NCI-H128 (cell line): ENCODE measurements at regions not wholly inside any gene's neighbourhood (a gene's known extent, or its start where the extent isn't known, plus 50 kb on each side); places are given as distances from the start of the nearest gene placed in this dataset.
"Not testable (repeated sequence)": the region's sequence is repeated elsewhere in the genome, so short reads cannot be mapped to it uniquely, and the experiment has no call there.

Experiments used
- DNase-seq: peaks from one replicate; lab custom pipeline; 2025; ENCODE audit not compliant: unreplicated experiment; lab: John Stamatoyannopoulos, UW

DNA sequence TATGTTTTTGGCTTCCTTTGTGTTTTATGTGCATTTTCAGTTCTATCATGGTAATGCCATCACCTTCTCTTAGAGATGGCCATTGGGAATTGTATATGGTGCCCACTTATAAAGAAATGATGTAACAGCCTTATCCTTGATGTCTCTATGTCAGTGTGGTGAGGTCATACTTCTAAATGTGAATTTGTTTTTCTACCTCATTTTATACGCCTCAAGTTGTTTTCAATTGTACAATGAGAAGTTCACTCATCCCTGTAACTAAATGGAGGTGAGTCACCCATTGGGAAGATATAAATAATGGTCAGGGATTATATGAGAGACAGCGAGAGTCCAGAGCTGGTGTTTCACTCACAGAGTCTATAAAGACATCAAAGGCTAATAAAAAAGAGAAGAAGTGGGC, 402.4 kb downstream of the AGTPBP1 start:
- no peak for DNase-seq

DNA sequence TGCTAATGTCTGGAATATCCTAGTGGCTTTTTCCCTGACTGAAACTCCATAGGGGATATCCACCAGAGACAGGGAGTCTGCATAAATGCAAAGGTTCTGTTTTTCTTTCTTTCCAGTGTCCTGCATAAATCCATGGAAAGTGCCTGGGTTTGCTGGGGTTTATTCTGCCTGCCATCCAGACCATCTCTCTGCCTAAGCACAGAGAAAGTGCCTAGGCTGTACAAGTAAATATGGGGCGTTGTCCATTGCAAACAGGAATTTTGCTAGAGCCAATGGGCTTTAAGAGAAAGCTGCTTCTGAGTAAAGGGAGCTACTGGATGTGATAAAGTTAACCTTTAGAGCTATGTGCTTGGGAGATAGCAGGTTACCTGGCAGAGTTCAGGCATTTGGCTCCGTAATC, 407.5 kb downstream of the AGTPBP1 start:
- no peak for DNase-seq

DNA sequence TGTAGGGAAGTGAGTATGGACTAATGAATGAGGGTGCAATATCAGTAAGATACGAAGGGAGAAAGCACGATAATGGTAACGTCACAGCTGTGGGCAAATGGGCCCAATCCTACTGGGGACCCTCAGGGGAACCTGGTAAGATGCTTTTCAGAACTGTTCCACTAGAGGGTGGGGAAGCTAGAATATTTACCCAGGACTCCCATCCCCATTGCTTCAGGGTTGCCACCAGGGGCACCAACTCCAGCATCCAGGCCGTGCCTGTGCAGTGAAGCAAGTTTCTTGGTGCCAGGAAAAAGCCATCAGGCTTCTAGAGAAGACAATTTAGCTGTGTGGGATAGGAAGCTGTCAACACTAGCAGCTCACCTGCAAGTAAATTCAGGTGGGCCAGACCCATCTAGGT, 409.3 kb downstream of the AGTPBP1 start:
- no peak for DNase-seq

DNA sequence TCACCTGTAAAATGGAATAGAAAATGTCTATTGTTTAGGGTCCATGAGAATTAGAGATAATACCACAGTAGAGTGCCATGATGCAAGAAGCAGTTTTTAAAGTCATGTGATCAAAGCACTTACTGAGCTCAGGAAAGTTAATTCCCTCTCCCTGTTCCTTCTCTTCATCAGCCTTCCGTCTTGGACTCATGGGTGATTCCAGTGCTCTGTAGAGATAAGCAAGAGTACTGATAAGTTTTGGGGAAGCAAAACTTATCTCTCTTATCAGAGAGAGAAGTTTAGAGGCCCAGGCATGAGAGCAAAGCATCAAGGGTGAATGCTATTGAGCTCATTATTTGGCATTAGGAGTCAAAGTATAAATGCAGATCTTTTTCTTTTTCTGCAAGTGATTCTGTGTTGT, 410.1 kb downstream of the AGTPBP1 start:
- no peak for DNase-seq

DNA sequence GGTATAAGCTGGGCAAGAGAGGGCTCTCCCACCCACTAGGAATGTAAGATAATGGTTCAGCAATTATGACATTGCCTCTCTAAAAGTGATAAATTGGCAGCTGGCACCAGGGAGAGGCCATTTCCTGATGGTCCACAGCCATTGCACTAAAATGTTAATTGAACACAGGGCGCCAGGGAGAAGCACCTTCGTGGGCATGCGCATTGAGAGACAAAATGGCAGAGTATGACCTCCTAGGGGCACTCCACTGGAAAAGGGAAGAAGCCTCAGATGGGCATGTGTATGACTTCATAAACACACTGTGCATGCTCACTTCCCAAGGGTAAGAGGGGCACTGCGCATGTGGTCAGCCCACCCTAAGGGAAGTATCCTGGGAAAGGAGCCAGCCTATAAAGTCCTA, 419.2 kb downstream of the AGTPBP1 start:
- no peak for DNase-seq

DNA sequence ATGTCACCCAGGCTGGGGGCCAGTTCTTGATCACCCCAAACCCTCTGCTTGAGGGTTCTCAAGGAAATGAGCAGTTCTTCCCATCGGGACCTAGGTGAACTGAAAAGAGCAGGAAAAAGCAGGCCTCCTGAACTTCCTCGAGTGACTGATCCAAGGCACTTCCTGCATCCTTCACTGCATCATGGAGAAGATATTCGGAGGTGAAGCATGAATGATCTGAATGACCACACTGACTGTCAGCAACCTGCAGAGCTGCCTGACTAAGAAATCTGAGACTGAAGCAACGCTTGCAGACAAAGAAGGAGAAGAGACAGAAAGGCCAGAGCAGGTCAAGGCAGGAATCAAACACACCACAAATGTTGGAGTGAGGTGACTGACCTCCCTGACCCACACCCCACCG, 420.2 kb downstream of the AGTPBP1 start:
- DNase-seq = no peak

DNA sequence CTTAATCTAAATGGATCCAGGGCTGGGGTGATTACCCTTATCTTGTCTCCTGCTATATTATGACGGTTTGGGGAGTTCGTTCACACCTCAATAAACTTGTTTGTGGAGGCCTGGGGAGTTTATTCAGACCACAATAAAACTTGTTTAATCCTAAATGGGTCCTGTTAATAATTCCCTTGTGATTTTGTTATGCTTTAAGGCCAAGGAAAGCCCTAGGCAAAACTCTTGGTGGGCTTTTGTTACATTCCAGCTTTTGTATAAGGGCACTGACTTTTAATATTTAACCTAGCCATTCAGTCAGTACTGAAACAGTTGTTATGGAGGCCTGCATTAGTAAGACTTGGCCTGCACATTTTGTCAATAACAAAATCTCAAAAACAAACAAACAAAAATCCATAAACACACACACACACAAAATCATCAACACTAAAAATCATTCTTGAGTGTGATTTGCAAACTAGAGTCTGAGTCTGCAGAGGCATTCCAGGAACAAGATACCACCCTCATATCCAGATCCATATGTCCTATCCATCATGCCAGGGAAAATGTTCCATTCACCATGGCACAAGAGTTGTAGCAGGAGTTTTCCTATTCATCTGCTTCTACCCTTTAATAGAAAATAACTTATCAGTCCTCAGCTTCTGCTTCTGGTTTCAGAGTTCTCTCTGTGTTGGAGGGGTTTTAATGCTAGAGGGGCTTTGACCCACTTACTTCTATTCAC, 421.7 kb downstream of the AGTPBP1 start:
- no peak for DNase-seq

DNA sequence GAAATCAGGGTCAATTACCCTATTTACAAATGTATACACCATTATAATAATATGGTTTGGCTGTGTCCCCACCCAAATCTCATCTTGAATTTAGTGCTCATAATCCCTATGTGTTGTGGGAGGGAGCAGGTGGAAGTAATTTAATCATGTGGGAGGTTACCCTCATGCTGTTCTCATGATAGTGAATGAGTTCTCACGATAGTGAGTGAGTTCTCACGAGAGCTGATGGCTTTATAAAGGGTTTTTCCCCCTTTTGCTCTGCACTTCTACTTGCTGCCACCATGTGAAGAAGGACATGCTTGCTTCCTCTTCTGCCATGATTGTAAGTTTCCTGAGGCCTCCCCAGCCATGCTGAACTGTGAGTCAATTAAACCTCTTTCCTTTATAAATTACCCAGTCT, 426.2 kb downstream of the AGTPBP1 start:
- not testable (repeated sequence) for DNase-seq

DNA sequence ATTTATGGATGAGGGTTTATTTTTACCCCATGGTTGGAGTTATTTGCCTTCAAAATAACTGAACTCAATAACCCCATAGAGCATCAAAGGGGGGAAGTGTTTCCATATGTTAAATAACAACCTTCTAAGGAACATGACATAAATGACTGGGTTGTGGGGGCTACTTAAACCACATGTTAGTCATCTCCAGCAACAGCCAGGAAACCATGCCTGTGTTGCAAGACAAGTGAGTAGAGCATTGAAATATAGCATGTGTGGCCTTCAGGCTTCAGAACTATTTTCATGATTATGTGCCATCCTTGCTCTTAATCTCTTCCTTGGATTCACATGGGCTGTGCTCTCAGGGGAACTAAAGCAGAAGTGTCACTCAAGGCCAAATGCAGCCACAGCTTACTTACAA, 431.2 kb downstream of the AGTPBP1 start:
- no peak for DNase-seq

DNA sequence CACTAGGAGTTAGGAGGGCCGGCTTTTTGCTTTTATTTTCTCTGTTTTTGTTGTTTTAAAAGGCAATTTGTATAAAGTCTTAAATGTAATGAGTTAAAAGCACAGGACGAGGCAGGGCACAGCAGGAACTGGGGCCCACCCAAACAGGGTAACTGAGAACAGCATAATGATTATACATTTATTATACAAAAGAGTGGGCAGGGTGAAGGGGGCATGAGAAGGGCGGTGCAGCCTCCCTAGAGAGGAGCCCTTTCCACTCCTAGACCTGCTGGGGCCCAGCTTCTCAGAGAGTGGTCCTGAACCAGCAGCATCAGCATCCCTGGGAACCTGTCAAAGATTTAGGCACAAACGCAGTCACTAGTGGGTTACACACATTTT, 438.0 kb downstream of the AGTPBP1 start:
- DNase-seq = no peak

DNA sequence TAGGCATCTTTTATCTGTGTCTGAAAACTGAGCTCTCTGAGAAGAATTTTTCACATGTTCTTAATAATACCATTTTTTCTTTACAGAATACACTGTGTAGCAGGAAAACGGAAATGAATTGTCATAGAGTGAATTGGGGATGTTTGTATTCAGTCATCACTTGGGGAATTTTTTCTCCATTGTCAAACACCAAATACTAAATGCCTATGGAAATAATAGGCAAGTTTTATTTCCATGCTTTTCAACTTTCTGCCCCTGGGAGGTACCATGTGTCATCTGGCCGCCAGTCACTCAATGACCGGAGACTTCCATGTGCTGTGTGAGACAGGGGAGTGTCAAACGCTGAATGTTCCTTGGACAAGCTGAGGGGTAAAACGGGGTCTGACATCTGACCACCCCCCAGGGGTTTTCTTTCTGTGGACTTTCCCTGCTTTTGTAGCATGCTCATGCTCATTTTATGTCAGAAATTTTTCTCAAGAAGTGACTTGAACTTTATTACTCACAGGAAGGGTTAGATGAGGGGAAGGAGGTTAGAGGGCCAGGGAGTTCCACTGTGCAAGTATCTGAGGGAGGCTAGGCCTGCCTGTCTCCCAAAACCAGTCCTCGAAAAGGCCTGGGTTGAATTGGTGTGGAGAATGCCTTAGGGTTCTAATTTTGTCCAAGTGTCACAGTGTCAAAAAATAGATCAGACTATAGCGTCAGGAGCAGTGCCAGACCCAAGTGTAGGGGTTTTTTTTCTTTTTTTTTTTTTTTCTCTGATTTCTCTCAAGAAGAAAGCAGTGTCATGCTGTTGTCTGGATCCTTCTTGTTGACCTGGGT, 438.6 kb downstream of the AGTPBP1 start:
- DNase-seq = no peak

DNA sequence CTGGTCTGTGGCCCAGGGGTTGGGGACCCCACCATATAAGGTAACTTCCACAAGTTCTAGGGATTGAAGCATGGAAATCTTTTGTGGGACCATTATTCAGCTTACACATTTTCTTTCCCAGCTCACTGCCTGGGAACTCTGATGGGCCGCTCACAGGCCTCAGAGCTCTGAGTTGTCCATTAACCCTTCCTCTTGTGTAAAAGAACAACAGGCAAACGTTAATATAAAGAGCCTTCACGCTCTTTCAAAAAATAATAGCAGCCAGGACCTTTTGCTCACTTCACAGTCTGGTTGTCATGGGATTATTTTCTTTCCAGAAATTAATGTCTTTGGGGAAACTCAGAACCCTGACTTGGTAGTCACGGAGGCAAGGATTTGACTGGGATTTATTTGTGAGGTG, 443.3 kb downstream of the AGTPBP1 start:
- no peak for DNase-seq

DNA sequence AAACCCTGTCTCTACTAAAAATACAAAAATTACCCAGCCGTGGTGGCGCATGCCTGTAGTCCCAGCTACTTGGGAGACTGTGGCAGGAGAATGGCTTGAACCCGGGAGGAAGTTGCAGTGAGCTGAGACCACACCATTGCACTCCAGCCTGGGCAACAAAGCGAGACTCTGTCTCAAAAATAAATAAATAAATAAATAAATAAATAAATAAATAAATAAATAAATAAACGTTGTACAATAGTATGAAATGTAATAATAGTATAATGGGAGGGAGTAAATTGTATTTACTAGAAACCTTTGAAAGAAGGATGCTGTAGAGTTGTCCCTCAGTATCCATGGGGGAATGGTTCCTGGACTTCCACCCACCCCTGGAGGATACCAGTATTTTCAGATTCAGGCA, 446.5 kb downstream of the AGTPBP1 start:
- not testable (repeated sequence) for DNase-seq

DNA sequence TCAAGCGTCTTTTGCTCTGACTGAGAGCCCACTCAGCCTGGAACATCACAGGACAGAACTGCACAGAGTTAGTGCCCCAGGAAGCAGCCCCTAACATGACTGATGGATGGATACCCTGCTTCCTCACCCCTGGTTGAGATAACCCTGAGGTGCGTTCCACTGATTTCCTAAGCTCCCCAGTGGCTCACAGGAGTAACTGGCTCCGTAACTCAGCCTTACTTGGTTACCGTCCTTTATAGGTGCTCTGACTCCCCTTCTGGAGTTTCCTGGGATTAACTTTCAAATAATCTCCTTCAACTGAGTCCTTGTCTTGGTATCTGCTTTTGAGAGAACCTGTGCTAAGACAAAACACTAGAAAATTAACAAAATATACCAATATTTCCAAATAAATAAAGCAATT, 449.5 kb downstream of the AGTPBP1 start:
- no peak for DNase-seq

DNA sequence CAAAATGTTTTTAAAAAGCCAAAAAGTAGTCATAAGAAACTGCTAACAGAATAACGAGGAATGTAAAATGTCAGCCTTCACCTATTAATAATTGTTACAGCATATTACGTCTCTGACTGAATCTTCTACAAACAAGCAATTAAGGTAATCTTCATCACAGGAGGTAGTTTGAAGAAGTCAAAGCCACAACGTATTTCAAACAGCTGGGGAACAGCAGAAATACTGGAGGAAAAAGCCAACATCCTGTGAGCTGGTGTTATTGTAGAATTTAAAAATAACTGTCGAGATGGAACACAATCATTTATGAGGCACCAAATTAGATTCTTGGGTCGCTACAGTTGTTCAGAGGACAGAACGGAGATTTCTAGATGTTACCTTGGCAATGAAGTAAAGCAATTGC, 450.5 kb downstream of the AGTPBP1 start:
- DNase-seq = no peak

DNA sequence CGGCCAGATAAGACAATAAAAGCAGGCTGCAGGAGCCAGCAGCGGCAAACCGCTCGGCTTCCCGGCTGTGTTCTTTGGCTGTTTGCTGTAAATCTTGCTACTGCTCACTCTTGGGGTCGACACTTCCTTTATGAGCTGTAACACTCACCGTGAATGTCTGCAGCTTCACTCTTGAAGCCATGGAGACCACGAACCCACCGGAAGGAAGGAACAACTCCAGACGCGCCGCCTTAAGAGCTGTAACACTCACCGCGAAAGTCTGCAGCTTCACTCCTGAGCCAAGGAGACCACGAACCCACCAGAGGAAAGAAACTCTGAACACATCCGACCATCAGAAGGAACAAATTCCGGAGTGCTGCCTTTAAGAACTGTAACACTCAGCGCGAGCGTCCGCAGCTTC, 451.7 kb downstream of the AGTPBP1 start:
- DNase-seq = no peak

DNA sequence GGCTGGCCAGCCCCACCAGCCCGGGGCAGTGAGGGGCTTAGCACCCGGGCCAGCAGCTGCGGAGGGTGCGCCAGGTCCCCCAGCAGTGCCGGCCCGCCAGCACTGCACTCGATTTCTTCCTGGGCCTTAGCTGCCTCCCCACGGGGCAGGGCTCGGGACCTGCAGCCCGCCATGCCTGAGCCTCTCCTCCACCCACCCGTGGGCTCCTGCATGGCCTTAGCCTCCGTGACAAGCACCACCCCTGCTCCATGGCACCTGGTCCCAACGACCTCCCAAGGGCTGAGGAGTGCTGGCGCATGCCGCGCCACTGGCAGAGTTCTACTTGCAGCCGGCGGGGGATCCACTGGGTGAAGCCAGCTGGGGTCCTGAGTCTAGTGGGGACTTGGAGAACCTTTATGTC, 452.6 kb downstream of the AGTPBP1 start:
- DNase-seq = no peak

DNA sequence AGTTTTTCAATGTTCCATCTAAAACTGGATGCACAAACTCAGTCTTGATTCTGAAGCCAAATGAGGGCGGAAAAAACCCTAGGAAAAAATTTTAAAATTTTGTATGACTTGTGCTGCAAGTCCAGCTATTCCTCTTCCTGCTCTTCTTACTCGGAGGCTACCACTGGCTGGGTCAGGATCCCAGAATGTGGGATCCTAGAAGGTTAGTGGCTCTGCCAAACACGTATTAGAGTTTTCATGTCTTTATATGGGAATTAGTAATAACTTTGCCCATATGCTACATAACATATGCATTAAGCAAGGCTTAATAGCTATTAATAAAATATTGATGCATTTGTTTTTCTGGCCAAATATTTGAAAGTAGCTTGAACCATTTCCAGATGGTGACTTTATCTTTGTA, 458.3 kb downstream of the AGTPBP1 start:
- DNase-seq = no peak

DNA sequence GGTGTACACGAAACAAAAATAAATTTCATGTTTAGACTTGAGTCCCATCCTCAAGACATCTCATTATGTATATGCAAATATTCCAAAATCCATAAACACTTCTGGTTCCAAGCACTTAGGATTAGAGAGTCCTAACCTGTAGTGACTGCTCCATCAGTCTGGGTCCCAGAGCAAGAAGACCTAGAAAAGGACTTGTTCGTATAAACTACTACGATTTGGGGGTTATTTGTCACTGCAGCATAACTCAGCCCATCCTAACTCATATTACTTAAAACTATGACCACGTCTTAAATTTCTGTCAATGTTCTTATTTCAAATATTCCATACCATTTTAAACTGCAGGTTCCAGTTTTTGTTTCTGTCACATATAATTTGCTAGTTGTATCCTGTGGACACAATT, 463.0 kb downstream of the AGTPBP1 start:
- no peak for DNase-seq

DNA sequence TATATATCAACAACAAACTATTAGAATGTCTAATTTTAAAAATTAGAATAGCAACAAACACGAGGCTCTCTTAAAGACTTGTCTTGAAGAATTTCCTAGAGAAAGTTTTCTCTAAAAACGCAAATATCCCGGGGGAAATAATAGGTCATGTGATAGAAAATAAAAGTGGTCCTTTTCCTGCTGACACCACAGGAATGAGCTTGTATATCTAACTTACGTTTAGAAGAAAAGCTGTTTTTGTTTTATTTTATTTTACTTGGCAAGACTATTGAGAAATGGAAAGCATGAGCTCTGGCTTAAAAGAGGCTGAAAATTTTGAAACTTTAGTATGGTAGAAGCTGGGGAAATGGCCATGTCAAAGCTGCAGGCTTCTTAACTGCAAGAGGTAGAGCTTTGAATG, 465.0 kb downstream of the AGTPBP1 start:
- DNase-seq = no peak

DNA sequence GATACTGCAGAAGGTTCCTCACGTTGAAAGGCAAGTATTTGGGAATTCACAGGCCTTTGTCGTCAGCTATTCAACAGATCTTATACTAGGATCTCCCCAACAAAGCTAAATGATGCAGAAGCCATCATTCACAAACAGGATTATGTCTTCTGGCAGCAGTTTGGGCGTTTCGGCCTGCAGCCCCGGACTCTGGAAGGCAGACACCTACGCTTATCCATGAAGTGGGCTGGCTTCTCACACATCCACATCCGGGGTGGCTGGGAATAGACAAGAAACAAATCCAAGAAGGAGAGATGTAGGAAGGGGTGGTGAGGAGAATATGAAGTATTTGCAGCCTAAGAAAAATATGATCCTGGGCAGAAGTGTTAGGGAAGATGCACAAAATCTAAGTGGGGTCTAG, 471.9 kb downstream of the AGTPBP1 start:
- DNase-seq = no peak

DNA sequence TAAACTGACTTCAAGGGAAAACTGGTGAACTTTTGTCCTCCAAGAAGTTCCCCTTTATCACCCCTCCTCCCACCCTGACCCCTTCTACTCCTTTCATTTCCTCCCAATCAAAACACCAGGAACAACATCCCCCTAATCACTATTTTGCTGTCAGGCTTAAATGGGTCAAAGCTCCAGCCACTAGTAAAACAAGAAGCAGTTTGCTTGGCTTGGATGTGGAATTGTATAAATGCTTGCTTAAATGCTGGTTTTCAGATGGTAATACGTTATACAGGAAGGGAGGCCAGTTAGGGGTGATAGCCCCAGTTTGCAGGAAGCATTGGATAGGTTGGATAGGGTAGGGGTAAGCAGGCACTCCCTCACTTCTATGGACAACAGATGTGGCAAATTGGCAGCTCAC, 473.6 kb downstream of the AGTPBP1 start:
- no peak for DNase-seq

DNA sequence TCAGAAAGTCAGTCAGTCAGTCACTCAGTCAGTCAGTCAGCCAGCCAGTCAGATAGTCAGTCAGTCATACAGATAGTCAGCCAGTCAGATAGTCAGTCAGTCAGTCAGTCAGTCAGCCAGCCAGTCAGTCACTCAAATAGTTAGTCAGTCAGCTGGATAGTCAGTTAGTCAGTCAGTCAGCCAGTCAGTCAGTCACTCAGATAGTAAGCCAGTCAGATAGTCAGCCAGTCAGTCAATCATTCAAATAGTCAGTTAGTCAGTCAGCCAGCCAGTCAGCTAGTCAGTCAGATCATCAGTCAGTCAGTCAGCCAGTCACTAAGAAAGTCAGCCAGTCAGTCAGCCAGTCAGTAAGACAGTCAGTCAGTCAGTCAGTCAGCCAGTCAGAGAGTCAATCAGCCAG, 477.1 kb downstream of the AGTPBP1 start:
- no peak for DNase-seq
